Nephron progenitor cell (in vitro differentiated cells): ENCODE measurements at regions not wholly inside any gene's neighbourhood (a gene's known extent, or its start where the extent isn't known, plus 50 kb on each side); places are given as distances from the start of the nearest gene placed in this dataset.
"Not testable (repeated sequence)": the region's sequence is repeated elsewhere in the genome, so short reads cannot be mapped to it uniquely, and the experiment has no call there.

Experiments
- DNase-seq: peaks from one replicate; pipeline ENCODE4 v3.0.0; 2021
- H3K27ac Mint-ChIP-seq: 2 replicates; pipeline ENCODE4 v1.8.0; 2021; ENCODE audit warnings: mild to moderate bottlenecking, moderate library complexity, mixed read lengths
- H3K27me3 Mint-ChIP-seq: 2 replicates; pipeline ENCODE4 v1.8.0; 2021; ENCODE audit warnings: mild to moderate bottlenecking, low read depth, mixed read lengths; ENCODE audit not compliant: poor library complexity
- H3K36me3 Mint-ChIP-seq: 2 replicates; pipeline ENCODE4 v1.8.0; 2021; ENCODE audit warnings: low read depth, mixed read lengths
- H3K4me1 Mint-ChIP-seq: 2 replicates; pipeline ENCODE4 v1.8.0; 2021; ENCODE audit warnings: mixed read lengths
- H3K4me3 Mint-ChIP-seq: 2 replicates; pipeline ENCODE4 v1.8.0; 2021; ENCODE audit warnings: mild to moderate bottlenecking, moderate library complexity, mixed read lengths
- H3K9me3 Mint-ChIP-seq: 2 replicates; pipeline ENCODE4 v1.8.0; 2021; ENCODE audit warnings: mild to moderate bottlenecking, moderate library complexity, mixed read lengths
- TF ChIP-seq, protein P1 (sequence below): fragments of 200-600 bp; sonication (generic); IDR thresholded peaks from 2 replicates; pipeline ENCODE4 v1.5.0; 2021; ENCODE audit warnings: antibody characterized with exemption

DNA sequence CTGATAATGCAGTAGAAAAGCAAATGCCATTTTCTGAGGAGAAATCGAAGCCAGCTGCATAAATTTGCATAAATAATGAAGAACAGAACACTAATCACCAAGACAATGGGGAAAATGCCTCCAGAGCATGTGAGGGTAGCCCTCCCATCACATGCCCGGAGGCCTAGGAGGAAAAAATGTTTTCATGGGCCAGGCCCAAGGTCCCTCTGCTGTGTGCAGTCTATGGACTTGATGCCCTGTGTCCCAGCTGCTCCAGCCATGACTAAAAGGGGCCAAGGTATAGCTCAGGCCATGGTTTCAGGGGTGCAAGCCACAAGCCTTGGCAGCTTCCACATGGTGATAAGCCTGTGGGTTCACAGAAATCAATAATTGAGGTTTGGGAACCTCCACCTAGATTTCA, 164.1 kb downstream of the HAO1 start:
- H3K27me3 Mint-ChIP-seq = no peaks in the 10 kb centered on the region
- no peaks in the 10 kb centered on the region for H3K4me1 Mint-ChIP-seq
- no peak overlapping the region for H3K27ac Mint-ChIP-seq
- peaks cover 23% of the 10 kb centered on the region for H3K9me3 Mint-ChIP-seq
- TF ChIP-seq, protein P1, sequence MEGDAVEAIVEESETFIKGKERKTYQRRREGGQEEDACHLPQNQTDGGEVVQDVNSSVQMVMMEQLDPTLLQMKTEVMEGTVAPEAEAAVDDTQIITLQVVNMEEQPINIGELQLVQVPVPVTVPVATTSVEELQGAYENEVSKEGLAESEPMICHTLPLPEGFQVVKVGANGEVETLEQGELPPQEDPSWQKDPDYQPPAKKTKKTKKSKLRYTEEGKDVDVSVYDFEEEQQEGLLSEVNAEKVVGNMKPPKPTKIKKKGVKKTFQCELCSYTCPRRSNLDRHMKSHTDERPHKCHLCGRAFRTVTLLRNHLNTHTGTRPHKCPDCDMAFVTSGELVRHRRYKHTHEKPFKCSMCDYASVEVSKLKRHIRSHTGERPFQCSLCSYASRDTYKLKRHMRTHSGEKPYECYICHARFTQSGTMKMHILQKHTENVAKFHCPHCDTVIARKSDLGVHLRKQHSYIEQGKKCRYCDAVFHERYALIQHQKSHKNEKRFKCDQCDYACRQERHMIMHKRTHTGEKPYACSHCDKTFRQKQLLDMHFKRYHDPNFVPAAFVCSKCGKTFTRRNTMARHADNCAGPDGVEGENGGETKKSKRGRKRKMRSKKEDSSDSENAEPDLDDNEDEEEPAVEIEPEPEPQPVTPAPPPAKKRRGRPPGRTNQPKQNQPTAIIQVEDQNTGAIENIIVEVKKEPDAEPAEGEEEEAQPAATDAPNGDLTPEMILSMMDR = no peak
- H3K36me3 Mint-ChIP-seq = no peaks in the 10 kb centered on the region
- no peak for DNase-seq
- H3K4me3 Mint-ChIP-seq = no peak overlapping the region

DNA sequence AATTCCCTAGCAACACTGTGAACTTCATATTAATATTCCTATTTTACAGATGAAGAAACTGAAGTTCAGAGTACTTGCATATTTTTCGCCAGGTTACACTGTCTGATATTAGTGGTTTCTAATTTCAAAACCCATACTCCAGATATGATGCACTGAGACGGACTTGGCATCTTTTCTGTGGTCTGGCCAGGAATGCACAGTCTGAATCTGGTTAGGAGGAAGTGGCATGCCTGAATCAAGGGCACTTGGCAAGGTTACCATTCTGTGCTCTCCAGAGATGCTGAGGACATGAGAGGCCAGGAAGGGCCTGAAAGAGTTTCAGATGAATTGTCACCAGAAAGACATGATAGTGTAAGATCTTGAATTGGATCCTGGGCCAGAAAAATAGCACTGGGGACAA, 150.1 kb downstream of the HAO1 start:
- DNase-seq = no peak
- no peaks in the 10 kb centered on the region for H3K9me3 Mint-ChIP-seq
- no peaks in the 10 kb centered on the region for H3K27me3 Mint-ChIP-seq

DNA sequence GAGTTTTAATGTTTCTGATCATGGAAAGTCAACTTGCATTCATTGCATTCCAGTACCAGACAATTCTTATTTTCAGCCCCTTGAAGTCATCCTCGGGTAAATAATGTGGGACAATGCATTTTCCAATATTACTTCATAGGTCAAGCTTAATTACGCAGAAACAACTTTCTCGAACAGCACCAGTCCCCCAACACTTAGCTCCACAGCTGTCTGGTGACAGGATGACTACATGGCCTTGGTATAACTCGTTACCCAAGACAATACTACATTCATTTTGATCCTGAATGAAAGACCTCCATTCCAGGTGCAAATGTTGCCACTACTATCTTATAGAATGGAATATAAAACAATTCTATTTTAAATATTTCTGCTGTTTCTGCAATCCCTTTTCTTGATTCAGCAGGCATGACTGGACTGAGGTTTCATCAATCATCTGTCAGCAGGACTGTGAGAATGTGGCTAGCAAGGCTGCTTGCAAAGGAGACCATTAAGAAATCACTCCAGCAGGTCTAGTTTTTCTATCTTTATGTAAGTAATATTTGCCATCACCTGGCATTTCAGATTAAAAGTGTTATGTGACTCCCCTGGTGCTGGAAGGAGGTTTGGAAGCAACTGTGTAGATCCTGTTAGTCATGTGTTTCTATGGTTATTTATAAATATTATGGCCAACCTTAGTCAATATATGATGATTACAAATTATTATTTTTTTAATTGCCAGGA, 147.9 kb downstream of the HAO1 start:
- Mint-ChIP-seq H3K27ac (no peak overlapping the region), H3K27me3 (no peaks in the 10 kb centered on the region), H3K4me3 (no peak overlapping the region), H3K9me3 (no peaks in the 10 kb centered on the region), H3K36me3 (no peaks in the 10 kb centered on the region), H3K4me1 (no peaks in the 10 kb centered on the region)
- DNase-seq = no peak
- TF ChIP-seq, protein P1 = no peak

More for the DNA sequence above, 150.1 kb downstream of the HAO1 start:
- Mint-ChIP-seq H3K27ac (no peak overlapping the region), H3K36me3 (no peaks in the 10 kb centered on the region), H3K4me3 (no peak overlapping the region), H3K4me1 (no peaks in the 10 kb centered on the region)
- TF ChIP-seq, protein P1 = no peak

DNA sequence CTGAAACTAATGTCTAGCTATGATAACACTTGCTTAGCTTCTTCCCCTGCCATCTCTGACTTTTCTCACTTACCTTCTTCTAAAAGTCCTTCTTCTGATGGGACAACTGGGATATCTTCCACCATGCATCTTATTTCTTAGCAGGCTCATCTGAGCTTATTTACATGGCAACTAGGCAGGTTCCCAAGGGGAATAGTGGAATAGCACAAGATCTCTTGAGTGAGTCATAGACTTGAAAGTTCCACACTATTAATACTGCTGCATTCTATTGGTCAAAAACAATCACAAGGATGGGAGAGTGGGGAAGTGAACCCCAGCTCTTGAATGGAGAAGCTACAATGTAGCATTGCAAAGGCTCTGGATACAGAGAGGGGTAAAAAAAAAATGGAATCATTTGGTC, 142.1 kb downstream of the HAO1 start:
- no peak overlapping the region for H3K27ac Mint-ChIP-seq
- no peaks in the 10 kb centered on the region for H3K36me3 Mint-ChIP-seq
- no peaks in the 10 kb centered on the region for H3K4me1 Mint-ChIP-seq
- DNase-seq = no peak
- TF ChIP-seq, protein P1 = no peak
- peaks cover 7% of the 10 kb centered on the region for H3K9me3 Mint-ChIP-seq
- H3K27me3 Mint-ChIP-seq = no peaks in the 10 kb centered on the region
- no peak overlapping the region for H3K4me3 Mint-ChIP-seq

DNA sequence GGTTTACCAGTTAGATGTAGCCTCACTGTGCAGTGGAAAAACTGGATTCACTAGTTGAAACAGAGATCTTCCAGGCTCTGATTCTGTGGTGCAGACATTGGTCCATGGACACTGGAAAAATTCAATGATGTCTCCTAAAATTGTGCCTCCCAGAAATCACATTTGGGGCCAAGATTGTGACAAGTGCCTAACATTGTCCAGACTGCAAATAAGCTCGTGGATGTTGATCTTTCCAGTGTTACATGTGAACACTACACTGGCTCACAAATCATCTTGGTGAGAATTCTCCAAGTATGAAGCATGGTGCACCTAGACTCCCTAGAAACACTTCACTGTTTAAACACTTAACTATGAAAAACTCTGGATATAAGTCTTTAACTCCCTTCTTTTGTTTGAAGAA, 140.4 kb downstream of the HAO1 start:
- TF ChIP-seq, protein P1 = no peak
- Mint-ChIP-seq H3K4me1 (no peaks in the 10 kb centered on the region), H3K9me3 (peaks cover 7% of the 10 kb centered on the region), H3K27me3 (no peaks in the 10 kb centered on the region), H3K36me3 (no peaks in the 10 kb centered on the region), H3K27ac (no peak overlapping the region), H3K4me3 (no peak overlapping the region)
- DNase-seq = no peak

DNA sequence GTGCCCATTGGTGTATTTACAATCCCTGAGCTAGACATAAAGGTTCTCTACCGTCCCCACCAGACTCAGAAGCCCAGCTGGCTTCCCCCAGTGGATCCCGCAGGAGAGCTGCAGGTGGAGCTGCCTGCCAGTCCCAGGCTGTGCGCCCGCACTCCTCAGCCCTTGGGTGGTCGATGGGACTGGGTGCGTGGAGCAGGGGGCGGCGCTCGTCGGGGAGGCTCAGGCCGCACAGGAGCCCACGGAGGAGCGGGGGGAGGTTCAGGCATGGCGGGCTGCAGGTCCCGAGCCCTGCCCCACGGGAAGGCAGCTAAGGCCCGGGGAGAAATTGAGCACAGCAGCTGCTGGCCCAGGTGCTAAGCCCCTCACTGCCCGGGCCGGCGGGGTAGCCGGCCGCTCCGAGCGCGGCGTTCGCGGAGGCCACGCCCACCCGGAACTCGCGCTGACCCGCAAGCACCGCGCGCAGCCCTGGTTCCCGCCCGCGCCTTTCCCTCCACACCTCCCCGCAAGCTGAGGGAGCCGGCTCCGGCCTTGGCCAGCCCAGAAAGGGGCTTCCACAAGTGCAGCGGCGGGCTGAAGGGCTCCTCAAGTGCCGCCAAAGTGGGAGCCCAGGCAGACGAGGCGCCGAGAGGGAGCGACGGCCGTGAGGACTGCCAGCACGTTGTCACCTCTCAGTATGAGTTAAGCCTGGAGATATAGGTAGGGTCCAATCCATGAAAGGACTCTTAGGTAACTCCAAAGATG, 136.7 kb downstream of the HAO1 start:
- DNase-seq, H3K27ac Mint-ChIP-seq, H3K27me3 Mint-ChIP-seq, H3K4me3 Mint-ChIP-seq, H3K4me1 Mint-ChIP-seq, H3K36me3 Mint-ChIP-seq: not testable (repeated sequence)
- H3K9me3 Mint-ChIP-seq = peaks cover 32% of the 10 kb centered on the region
